ENCODE measurements at regions not wholly inside any gene's neighbourhood (a gene's known extent, or its start where the extent isn't known, plus 50 kb on each side); places are given as distances from the start of the nearest gene placed in this dataset.

- Histone ChIP-seq H3K4me1 (no peaks in the 10 kb centered on the region), H3K4me3 (no peak overlapping the region), H3K27ac (no peak overlapping the region), H3K4me2 (no peak overlapping the region), H3K9me3 (no peaks in the 10 kb centered on the region)
- CTCF ChIA-PET = no interaction called here
- DNase-seq (ENCODE audit: low read depth in 1 of 2, low spot score in 1 of 2) = no peak
- ATAC-seq = no peak
- FAIRE-seq = no peak
- TF ChIP-seq EHMT2 (IDR thresholded peaks at IDR 0.05; ENCODE audit: low read depth) = no peak
- no peak for TF ChIP-seq HDAC2 (IDR thresholded peaks at IDR 0.05)
- TF ChIP-seq HOXB13 (CRISPR knock-in tag; IDR thresholded peaks at IDR 0.05; ENCODE audit: low read depth) = no peak
- no peak for TF ChIP-seq HES2 (IDR thresholded peaks at IDR 0.05)
- no peak for TF ChIP-seq EP300 (IDR thresholded peaks at IDR 0.05)
- TF ChIP-seq JUNB (IDR thresholded peaks at IDR 0.05) = no peak
- WGBS (ENCODE audit: missing lambda C conversion rate) = 6% methylated on average over 2 of the region's 2 CpGs
- POLR2A ChIA-PET = no interaction called here
These were observed 185.8 kb upstream of the TTC14 start for GRCh38 chr3:180416111-180416594.

GRCh38 chr3:180417241-180417640 lies 184.7 kb upstream of the TTC14 start:
- FAIRE-seq (no peak), ATAC-seq (no peak), DNase-seq (ENCODE audit: low read depth in 1 of 2, low spot score in 1 of 2) (no peak)
- POLR2A ChIA-PET = no interaction called here
- no peak for TF ChIP-seq CBX8 (IDR thresholded peaks at IDR 0.05)
- TF ChIP-seq RAD21 (conservative IDR thresholded peaks at IDR 0.05 in 1 of 2, IDR thresholded peaks at IDR 0.05 in 1 of 2) = no peak
- Histone ChIP-seq H3K4me3 (no peak overlapping the region), H3K4me1 (no peaks in the 10 kb centered on the region), H3K27ac (no peak overlapping the region), H3K4me2 (no peak overlapping the region), H3K9me3 (no peaks in the 10 kb centered on the region)
- CTCF ChIA-PET = no interaction called here

GRCh38 chr3:180420016-180420415 lies 181.9 kb upstream of the TTC14 start:
- H3K9me3 ChIP-seq = no peaks in the 10 kb centered on the region
- CTCF ChIA-PET = no interaction called here
- no peak for TF ChIP-seq BHLHE40 (IDR thresholded peaks at IDR 0.05; ENCODE audit: low read depth, low read length)
- TF ChIP-seq MAZ (IDR thresholded peaks at IDR 0.05; ENCODE audit: borderline replicate concordance, low read depth, low read length) = no peak
- TF ChIP-seq BCL3 (IDR thresholded peaks at IDR 0.05) = no peak
- no peak for TF ChIP-seq E2F6 (IDR thresholded peaks at IDR 0.05; ENCODE audit: borderline replicate concordance, low read depth)
- TF ChIP-seq HOXB5 (CRISPR knock-in tag; IDR thresholded peaks at IDR 0.05) = no peak
- no peak for TF ChIP-seq KDM5A (IDR thresholded peaks at IDR 0.05)
- no peak for TF ChIP-seq ZSCAN20 (CRISPR knock-in tag; IDR thresholded peaks at IDR 0.05)
- TF ChIP-seq HMGXB4 (CRISPR knock-in tag; IDR thresholded peaks at IDR 0.05; ENCODE audit: borderline replicate concordance) = no peak
- no peak for TF ChIP-seq RCOR1 (IDR thresholded peaks at IDR 0.05; ENCODE audit: low read depth, low read length)
- no peak for TF ChIP-seq RFX5 (IDR thresholded peaks at IDR 0.05)
- no peak for TF ChIP-seq EHF (CRISPR knock-in tag; IDR thresholded peaks at IDR 0.05)
- TF ChIP-seq NPAS2 (CRISPR knock-in tag; IDR thresholded peaks at IDR 0.05; ENCODE audit: borderline replicate concordance) = no peak
- TF ChIP-seq ESRRA (IDR thresholded peaks at IDR 0.05; ENCODE audit: borderline replicate concordance, low read length) = no peak
- TF ChIP-seq USF2 (IDR thresholded peaks at IDR 0.05) = no peak
- no peak for TF ChIP-seq REST (IDR thresholded peaks at IDR 0.05)
- TF ChIP-seq HEYL (CRISPR knock-in tag; IDR thresholded peaks at IDR 0.05) = no peak
- ATAC-seq (no peak), FAIRE-seq (no peak), DNase-seq (ENCODE audit: low read depth in 1 of 2, low spot score in 1 of 2) (no peak)
- no peaks in the 10 kb centered on the region for H3K4me1 ChIP-seq
- H3K4me2 ChIP-seq = no peak overlapping the region
- POLR2A ChIA-PET = no interaction called here
- H3K27ac ChIP-seq = no peak overlapping the region
- WGBS (ENCODE audit: missing lambda C conversion rate) = 13% methylated on average over 2 of the region's 2 CpGs
- H3K4me3 ChIP-seq = no peak overlapping the region
